Endothelial cell of umbilical vein (primary cell): ENCODE measurements at regions not wholly inside any gene's neighbourhood (a gene's known extent, or its start where the extent isn't known, plus 50 kb on each side); places are given as distances from the start of the nearest gene placed in this dataset.

ENCODE experiments used
- BruUV-seq: library from RNA; stranded (reverse); fragments of 400-500 nt; replicated peaks from 2 replicates; lab custom pipeline; 2021; lab: Mats Ljungman, UMichigan
- CTCF ChIA-PET: fragments of 300-600, 350-600 bp; sonication (Branson Sonifier 250); formaldehyde crosslinking; loops from one replicate; lab custom pipeline; 2021; ENCODE audit warnings: antibody characterized with exemption, inconsistent platforms; lab: Charles Lee
- POLR2A ChIA-PET: fragments of 300-600, 350-600 bp; sonication (Branson Sonifier 250); formaldehyde crosslinking; loops from one replicate; lab custom pipeline; 2021; ENCODE audit warnings: antibody characterized with exemption, inconsistent platforms; lab: Charles Lee
- DNase-seq: peaks from one replicate; pipeline ENCODE4 v3.0.0-alpha.2; 2011; ENCODE audit warnings: low read depth, low spot score
- FAIRE-seq: peaks from 2 replicates; lab custom pipeline; 2011; peaks lifted over from hg19 to GRCh38; lab: Jason Lieb, UNC
- H2AFZ ChIP-seq: 2 replicates; pipeline ENCODE4 v1.6.0; 2012; ENCODE audit warnings: low read depth, low read length, control low read depth, inconsistent platforms
- H3K27ac ChIP-seq: 2 replicates; pipeline ENCODE4 v1.5.1; 2011; ENCODE audit warnings: low read depth, mild to moderate bottlenecking, control low read depth, low read length, moderate library complexity; ENCODE audit not compliant: insufficient read depth
- H3K27me3 ChIP-seq, 2 experiments: 2 replicates each; pipeline versions ENCODE4 v1.6.0 to v1.6.1; 2011; ENCODE audit warnings: low read length in 2 of 2, mixed read lengths in 1 of 2; ENCODE audit not compliant: control insufficient read depth in 2 of 2, insufficient read depth in 2 of 2
- H3K36me3 ChIP-seq, 2 experiments: 2 replicates in 1 of 2; 3 replicates in 1 of 2; pipeline ENCODE4 v1.5.1; 2011; ENCODE audit warnings: low read length in 2 of 2, mild to moderate bottlenecking in 1 of 2, moderate library complexity in 1 of 2; ENCODE audit not compliant: control insufficient read depth in 2 of 2, insufficient read depth in 2 of 2; ENCODE audit errors: extremely low read depth in 1 of 2
- H3K4me1 ChIP-seq: 3 replicates; pipeline ENCODE4 v1.5.1; 2011; ENCODE audit warnings: mild to moderate bottlenecking, low read length; ENCODE audit not compliant: control insufficient read depth, insufficient read depth; ENCODE audit errors: extremely low read depth
- H3K4me2 ChIP-seq: 2 replicates; pipeline ENCODE4 v1.6.1; 2011; ENCODE audit warnings: low read length, control low read depth, mixed read lengths; ENCODE audit not compliant: insufficient read depth
- H3K4me3 ChIP-seq, 3 experiments: fragments of 200-600 bp in 1 of 3; sonication (generic), shearing (Covaris generic) in 1 of 3; replicated peaks in 1 of 3; 2 replicates each; pipeline ENCODE4 v1.5.1; 2011 to 2016; ENCODE audit warnings: control low read depth in 3 of 3, low read length in 3 of 3, mild to moderate bottlenecking in 2 of 3, inconsistent platforms in 1 of 3, low read depth in 1 of 3, moderate library complexity in 1 of 3; ENCODE audit not compliant: insufficient read depth in 1 of 3
- H3K79me2 ChIP-seq: 2 replicates; pipeline ENCODE4 v1.6.0; 2012; ENCODE audit warnings: low read length, inconsistent platforms; ENCODE audit not compliant: control insufficient read depth, insufficient read depth
- H3K9ac ChIP-seq: replicated peaks from 2 replicates; pipeline ENCODE3; 2011; ENCODE audit warnings: low read length, control low read depth; ENCODE audit not compliant: insufficient read depth; ENCODE audit errors: extremely low read depth
- H3K9me1 ChIP-seq: replicated peaks from 3 replicates; pipeline ENCODE4 v1.6.0; 2011; ENCODE audit warnings: mild to moderate bottlenecking, low read length; ENCODE audit not compliant: control insufficient read depth, insufficient read depth; ENCODE audit errors: extremely low read depth
- H3K9me3 ChIP-seq: replicated peaks from 2 replicates; pipeline ENCODE4 v1.5.1; 2012; ENCODE audit warnings: low read length, inconsistent platforms; ENCODE audit not compliant: control insufficient read depth, insufficient read depth
- H4K20me1 ChIP-seq: replicated peaks from 2 replicates; pipeline ENCODE3; 2011; ENCODE audit warnings: mild to moderate bottlenecking, low read length; ENCODE audit not compliant: control insufficient read depth, insufficient read depth; ENCODE audit errors: extremely low read depth
- CTCF ChIP-seq, 2 donors: IDR thresholded peaks; 1 replicate in 1 of 2; 2 replicates in 1 of 2; pipeline ENCODE4 v1.5.1; 2011; ENCODE audit warnings: low read length in 2 of 2, mild to moderate bottlenecking in 2 of 2, moderate library complexity in 2 of 2, control low read depth in 1 of 2, inconsistent platforms in 1 of 2, low read depth in 1 of 2; ENCODE audit not compliant: insufficient read depth in 1 of 2; ENCODE audit errors: extremely low read depth in 1 of 2
- EZH2 ChIP-seq: IDR thresholded peaks from 2 replicates; pipeline ENCODE4 v1.6.1; 2012; ENCODE audit warnings: borderline replicate concordance, low read depth, mild to moderate bottlenecking, moderate library complexity, low read length, inconsistent platforms; ENCODE audit not compliant: severe bottlenecking
- FOS ChIP-seq: IDR thresholded peaks from 2 replicates; pipeline ENCODE4 v1.6.1; 2011; ENCODE audit warnings: mild to moderate bottlenecking, low read length, moderate library complexity, borderline replicate concordance; ENCODE audit not compliant: insufficient read depth
- GATA2 ChIP-seq: IDR thresholded peaks from 2 replicates; pipeline ENCODE4 v1.7.0; 2011; ENCODE audit warnings: low read depth, mild to moderate bottlenecking, moderate library complexity, mixed read lengths, low read length; ENCODE audit not compliant: insufficient read length, insufficient read depth
- JUN ChIP-seq: IDR thresholded peaks from 2 replicates; pipeline ENCODE4 v1.6.1; 2011; ENCODE audit warnings: borderline replicate concordance, low read depth; ENCODE audit not compliant: insufficient read length, insufficient read depth
- MYC ChIP-seq: IDR thresholded peaks from one replicate; pipeline ENCODE4 v1.6.1; 2011; ENCODE audit warnings: mild to moderate bottlenecking, low read depth, low read length
- POLR2A ChIP-seq: IDR thresholded peaks from 2 replicates; pipeline ENCODE4 v1.6.1; 2012; ENCODE audit warnings: low read depth, mild to moderate bottlenecking, control low read depth, low read length
- POLR2AphosphoS5 ChIP-seq: IDR thresholded peaks from 2 replicates; pipeline ENCODE4 v1.6.1; 2012; ENCODE audit warnings: low read depth, mild to moderate bottlenecking, control low read depth, low read length, moderate library complexity; ENCODE audit not compliant: insufficient read depth
- dilution Hi-C: fragments of 300-500 bp; cut with MboI; formaldehyde crosslinking; loops from one replicate; pipeline ENCODE4 v1.15.0; 2019; ENCODE audit warnings: low sequenced_read_pairs; ENCODE audit not compliant: extremely low pct_ligation_motif_present
- intact Hi-C: fragments of 100-400 bp; cut with micrococcal nuclease; formaldehyde crosslinking; loops from one replicate; pipeline ENCODE4 v1.10.0; 2022
- TF ChIP-seq, protein P1 (sequence below): IDR thresholded peaks from 2 replicates; pipeline ENCODE4 v1.6.1; 2011; ENCODE audit not compliant: insufficient read depth, insufficient read length

DNA sequence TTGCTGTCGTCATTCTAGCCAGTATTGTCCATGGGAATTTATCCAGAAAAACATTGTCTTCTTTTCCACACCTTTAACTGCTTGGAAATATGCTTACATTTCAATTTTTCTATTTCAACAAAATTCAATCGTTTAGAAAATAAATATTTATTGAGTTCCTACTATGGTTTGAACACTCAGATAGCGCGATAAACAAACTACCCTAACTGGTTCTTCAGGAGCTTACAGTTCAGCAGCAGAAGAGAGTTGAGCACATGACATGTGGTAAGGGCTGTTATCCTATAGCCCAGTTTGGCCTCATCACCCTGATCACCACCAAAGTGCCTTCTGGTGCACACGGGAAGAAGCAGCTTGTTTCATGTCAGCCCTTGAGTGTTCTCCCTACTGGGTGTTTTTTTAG, 375.2 kb upstream of the SMIM21 start:
- peaks cover 8% of the 10 kb centered on the region for H3K9me3 ChIP-seq
- H3K36me3 ChIP-seq, result no peaks in the 10 kb centered on the region
- no peaks in the 10 kb centered on the region for H3K27me3 ChIP-seq
- no peaks in the 10 kb centered on the region for H3K9me1 ChIP-seq
- FAIRE-seq (no peak), DNase-seq (no peak)
- no TSS peak for BruUV-seq
- POLR2A ChIA-PET, result no interaction called here
- H4K20me1 ChIP-seq, result no peaks in the 10 kb centered on the region
- dilution Hi-C loops, result no loop called here
- no peaks in the 10 kb centered on the region for H3K79me2 ChIP-seq
- H3K9ac ChIP-seq, result no peak overlapping the region
- intact Hi-C loops, result no loop called here
- H3K4me3 ChIP-seq, result no peak overlapping the region
- no peak overlapping the region for H2AFZ ChIP-seq
- no peak overlapping the region for H3K27ac ChIP-seq
- CTCF ChIA-PET, result no interaction called here
- H3K4me2 ChIP-seq, result no peak overlapping the region
- TF ChIP-seq MYC (no peak), GATA2 (no peak), FOS (no peak), EZH2 (no peak), POLR2AphosphoS5 (no peak), POLR2A (no peak), JUN (no peak), CTCF (IDR thresholded peaks at IDR 0.05; ENCODE audit: extremely low read depth in 1 of 2, insufficient read depth in 1 of 2, low read depth in 1 of 2, low read length in 2 of 2) (no peak)
- TF ChIP-seq, protein P1, sequence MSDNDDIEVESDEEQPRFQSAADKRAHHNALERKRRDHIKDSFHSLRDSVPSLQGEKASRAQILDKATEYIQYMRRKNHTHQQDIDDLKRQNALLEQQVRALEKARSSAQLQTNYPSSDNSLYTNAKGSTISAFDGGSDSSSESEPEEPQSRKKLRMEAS, result no peak
- no peaks in the 10 kb centered on the region for H3K4me1 ChIP-seq
